SK-N-MC (cell line): ENCODE measurements at regions not wholly inside any gene's neighbourhood (a gene's known extent, or its start where the extent isn't known, plus 50 kb on each side); places are given as distances from the start of the nearest gene placed in this dataset.

Experiments used
- DNase-seq: peaks from one replicate; pipeline ENCODE4 v3.0.0-alpha.2; 2011; ENCODE audit warnings: low read depth, low spot score
- H3K27ac ChIP-seq: fragments of 200-600 bp; sonication (generic); 2 replicates; pipeline ENCODE4 v1.5.1; 2016; ENCODE audit warnings: mixed run types
- H3K36me3 ChIP-seq: fragments of 200-600 bp; sonication (generic); 2 replicates; pipeline ENCODE4 v1.6.1; 2017; ENCODE audit warnings: antibody characterized with exemption, low read length, mixed read lengths; ENCODE audit not compliant: insufficient read depth
- H3K4me3 ChIP-seq: fragments of 200-600 bp; sonication (generic); 2 replicates; pipeline ENCODE4 v1.5.1; 2016
- H3K9ac ChIP-seq: fragments of 200-600 bp; sonication (generic); 2 replicates; pipeline ENCODE4 v1.8.0; 2017; ENCODE audit warnings: mixed run types, mixed read lengths; ENCODE audit not compliant: insufficient read length
- H3K9me3 ChIP-seq: fragments of 200-600 bp; sonication (generic); 2 replicates; pipeline ENCODE4 v1.6.1; 2017; ENCODE audit warnings: low read depth, mild to moderate bottlenecking, antibody characterized with exemption, low read length, moderate library complexity, mixed read lengths
- EZH2 ChIP-seq: fragments of 200-600 bp; sonication (generic); IDR thresholded peaks from one replicate; pipeline ENCODE4 v1.6.1; 2017; ENCODE audit warnings: antibody characterized with exemption
- FOXP2 ChIP-seq: optimal IDR thresholded peaks from 2 replicates; pipeline ENCODE3; 2011; ENCODE audit warnings: mild to moderate bottlenecking, moderate library complexity; ENCODE audit not compliant: insufficient read depth; ENCODE audit errors: extremely low read length, control extremely low read depth
- POLR2AphosphoS5 ChIP-seq: IDR thresholded peaks from 2 replicates; pipeline ENCODE4 v1.6.1; 2012; ENCODE audit warnings: mild to moderate bottlenecking, low read depth, low read length, borderline replicate concordance

- no peak for DNase-seq
- Histone ChIP-seq H3K4me3 (no peak overlapping the region), H3K9ac (no peak overlapping the region), H3K36me3 (no peaks in the 10 kb centered on the region), H3K9me3 (no peaks in the 10 kb centered on the region), H3K27ac (no peak overlapping the region)
- TF ChIP-seq POLR2AphosphoS5 (no peak), EZH2 (no peak), FOXP2 (no peak)
Measured at GRCh38 chr9:95605101-95605500, 88.3 kb upstream of the PTCH1 start.

DNA sequence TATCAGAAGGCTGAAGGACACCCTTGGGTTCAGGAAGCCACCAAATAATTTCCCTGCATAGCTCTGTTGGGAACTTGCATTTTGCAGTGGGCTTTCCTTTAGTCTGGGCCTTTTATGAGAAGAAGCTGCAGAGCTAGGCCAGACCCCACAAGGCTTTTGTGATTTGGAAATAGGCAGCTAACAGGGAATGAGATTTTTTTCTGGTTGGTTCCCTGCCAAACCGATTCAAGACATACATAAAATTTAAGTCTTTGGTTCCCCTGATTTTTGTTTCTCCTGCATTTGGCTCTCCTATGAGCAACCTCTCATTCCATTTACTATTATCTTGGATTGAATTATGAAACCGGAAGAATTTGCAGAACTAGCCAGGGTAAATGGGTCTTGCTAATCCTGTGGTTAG is 81.5 kb upstream of the PTCH1 start:
- Histone ChIP-seq H3K36me3 (no peaks in the 10 kb centered on the region), H3K4me3 (no peak overlapping the region), H3K9ac (no peak overlapping the region), H3K9me3 (no peaks in the 10 kb centered on the region), H3K27ac (no peak overlapping the region)
- no peak for TF ChIP-seq FOXP2
- no peak for TF ChIP-seq POLR2AphosphoS5
- TF ChIP-seq EZH2, result no peak
- no peak for DNase-seq

DNA sequence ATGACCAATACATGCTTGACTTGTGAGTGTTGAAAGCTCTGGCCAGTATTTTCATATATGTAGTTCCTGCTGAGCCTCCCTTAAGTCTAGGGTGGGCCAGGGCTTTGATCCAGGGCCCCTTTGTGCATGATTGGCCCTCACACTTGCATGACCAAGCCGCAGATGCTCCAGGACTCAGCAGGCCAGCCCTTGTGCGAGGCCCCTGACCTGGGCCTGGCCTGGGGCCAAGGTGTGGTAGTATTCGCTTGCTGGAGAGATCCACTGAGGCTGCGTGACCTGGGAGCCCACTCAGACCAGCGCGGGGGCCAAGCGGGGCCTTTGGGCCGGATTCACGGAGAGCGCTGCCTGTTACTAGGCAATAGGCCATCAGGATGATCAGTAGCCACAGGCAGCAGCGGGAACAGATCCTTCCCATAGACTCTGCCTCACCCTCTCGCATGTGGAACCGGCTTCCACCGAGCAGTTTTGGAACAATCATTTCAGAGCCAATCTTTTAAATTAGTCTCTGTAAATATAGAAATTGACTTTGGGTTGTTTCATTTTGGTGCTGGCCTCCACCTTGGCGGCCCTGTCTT is 79.0 kb upstream of the PTCH1 start:
- TF ChIP-seq POLR2AphosphoS5 (no peak), EZH2 (no peak), FOXP2 (no peak)
- no peaks in the 10 kb centered on the region for H3K9me3 ChIP-seq
- DNase-seq, result no peak
- H3K9ac ChIP-seq, result no peak overlapping the region
- no peak overlapping the region for H3K4me3 ChIP-seq
- H3K36me3 ChIP-seq, result no peaks in the 10 kb centered on the region
- H3K27ac ChIP-seq, result no peak overlapping the region

- TF ChIP-seq FOXP2, result no peak
- no peak for TF ChIP-seq EZH2
- TF ChIP-seq POLR2AphosphoS5, result no peak
- Histone ChIP-seq H3K4me3 (no peak overlapping the region), H3K27ac (no peak overlapping the region), H3K9me3 (no peaks in the 10 kb centered on the region), H3K9ac (no peak overlapping the region), H3K36me3 (no peaks in the 10 kb centered on the region)
- DNase-seq, result no peak
Measured at GRCh38 chr9:95592931-95593330, 76.2 kb upstream of the PTCH1 start.

DNA sequence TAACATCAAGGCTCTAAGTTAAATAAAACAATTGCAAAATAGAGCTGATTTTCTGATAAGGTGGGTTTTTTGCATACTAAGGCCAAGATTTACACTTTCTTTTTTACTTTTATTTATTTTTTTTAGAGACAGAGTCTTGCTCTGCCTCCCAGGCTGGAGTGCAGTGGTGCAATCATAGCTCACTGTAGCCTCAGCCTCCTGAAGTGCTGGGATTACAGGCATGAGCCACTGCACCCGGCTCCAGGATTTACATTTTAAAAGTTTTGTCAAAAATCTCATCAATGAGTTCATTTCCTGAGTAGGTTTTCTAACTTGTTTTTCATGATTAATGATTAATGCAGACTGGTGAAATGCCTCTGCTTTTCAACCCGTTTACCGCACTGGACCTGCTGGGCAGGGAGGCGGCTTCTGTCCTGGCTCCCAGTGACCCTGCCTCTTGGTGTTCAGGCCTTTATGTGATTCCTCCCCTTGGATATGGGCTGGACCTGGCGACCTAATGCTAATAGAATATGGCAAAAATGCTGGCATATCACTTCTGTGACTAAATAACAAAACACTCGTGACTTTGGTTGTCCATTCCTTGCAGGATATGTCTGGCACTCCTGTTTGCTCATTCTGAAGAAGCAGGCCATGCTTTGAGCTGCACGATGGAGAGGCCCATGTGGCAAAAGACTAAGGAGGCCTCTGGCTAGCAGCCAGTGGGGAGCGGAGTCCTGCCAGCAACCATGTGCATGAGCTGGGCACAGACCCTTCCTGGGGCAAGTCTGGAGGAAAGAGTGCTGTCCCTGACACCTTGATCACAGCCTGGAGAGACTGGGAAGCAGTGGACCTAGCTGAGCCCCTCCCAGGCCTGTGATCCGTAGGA is 72.2 kb upstream of the PTCH1 start:
- TF ChIP-seq POLR2AphosphoS5 (no peak), EZH2 (no peak), FOXP2 (no peak)
- H3K4me3 ChIP-seq, result no peak overlapping the region
- no peaks in the 10 kb centered on the region for H3K36me3 ChIP-seq
- no peak for DNase-seq
- H3K9me3 ChIP-seq, result no peaks in the 10 kb centered on the region
- H3K27ac ChIP-seq, result no peak overlapping the region
- H3K9ac ChIP-seq, result no peak overlapping the region

- no peak overlapping the region for H3K4me3 ChIP-seq
- no peak for DNase-seq
- H3K27ac ChIP-seq, result no peak overlapping the region
- H3K9ac ChIP-seq, result no peak overlapping the region
- H3K36me3 ChIP-seq, result no peaks in the 10 kb centered on the region
- no peaks in the 10 kb centered on the region for H3K9me3 ChIP-seq
- TF ChIP-seq EZH2 (no peak), FOXP2 (no peak), POLR2AphosphoS5 (no peak)
Measured at GRCh38 chr9:95587021-95587964, 70.5 kb upstream of the PTCH1 start.

- Histone ChIP-seq H3K36me3 (no peaks in the 10 kb centered on the region), H3K9ac (no peak overlapping the region), H3K4me3 (no peak overlapping the region), H3K27ac (no peak overlapping the region), H3K9me3 (no peaks in the 10 kb centered on the region)
- TF ChIP-seq POLR2AphosphoS5, result no peak
- no peak for TF ChIP-seq EZH2
- no peak for TF ChIP-seq FOXP2
- DNase-seq, result no peak
Measured at GRCh38 chr9:95586326-95586725, 69.6 kb upstream of the PTCH1 start.

GRCh38 chr9:95585824-95586223 is 69.1 kb upstream of the PTCH1 start:
- Histone ChIP-seq H3K9ac (no peak overlapping the region), H3K27ac (no peak overlapping the region), H3K36me3 (no peaks in the 10 kb centered on the region), H3K9me3 (no peaks in the 10 kb centered on the region), H3K4me3 (no peak overlapping the region)
- TF ChIP-seq FOXP2, result no peak
- TF ChIP-seq EZH2, result no peak
- no peak for TF ChIP-seq POLR2AphosphoS5
- DNase-seq, result no peak
